HG03095 (cell line): ENCODE measurements at regions not wholly inside any gene's neighbourhood (a gene's known extent, or its start where the extent isn't known, plus 50 kb on each side); places are given as distances from the start of the nearest gene placed in this dataset.
"Not testable (repeated sequence)": the region's sequence is repeated elsewhere in the genome, so short reads cannot be mapped to it uniquely, and the experiment has no call there.

ENCODE experiments used
- ATAC-seq: cut with Tn5 transposase; IDR thresholded peaks from one replicate; pipeline ENCODE4 v1.9.1; 2021; ENCODE audit warnings: moderate library complexity; ENCODE audit not compliant: unreplicated experiment

- ATAC-seq: no peak
Measured at GRCh38 chr3:71927505-71928066, 142.6 kb upstream of the PROK2 start.

DNA sequence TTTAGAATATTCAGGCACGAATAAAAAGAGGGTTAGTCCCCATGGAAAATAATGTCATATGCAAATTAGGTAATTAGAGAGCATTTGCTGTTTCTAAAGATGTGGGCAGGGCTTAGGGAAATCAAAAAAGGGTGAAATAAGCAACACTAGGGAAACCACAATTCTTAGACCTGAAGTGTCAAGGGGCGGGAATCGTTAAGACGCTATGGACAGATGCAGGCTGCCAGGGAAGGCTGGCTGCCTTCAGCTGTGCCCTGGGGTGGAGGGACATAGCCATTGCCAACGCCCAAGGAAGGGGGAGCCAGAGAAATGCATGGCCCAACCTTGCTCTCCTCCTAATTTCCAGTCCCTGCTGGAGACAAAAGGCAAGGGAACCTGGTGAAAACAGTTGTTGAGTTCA, 141.7 kb upstream of the PROK2 start:
- no peak for ATAC-seq

DNA sequence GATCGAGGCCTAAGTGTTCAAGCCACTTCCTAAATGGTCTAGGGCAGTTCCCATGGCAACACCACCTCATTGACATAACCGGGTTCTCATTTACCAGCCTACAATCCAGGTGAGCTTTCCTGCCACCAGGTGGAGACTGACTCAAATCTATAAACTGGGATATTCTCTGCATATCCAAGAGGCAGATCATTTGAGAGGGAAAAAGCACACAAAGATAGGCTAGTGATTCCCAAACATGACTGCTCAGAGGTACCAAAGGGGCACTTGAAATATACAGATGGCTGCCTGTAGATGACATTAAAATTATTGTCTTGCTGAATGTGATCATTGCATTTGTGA, 141.3 kb upstream of the PROK2 start:
- ATAC-seq: no peak

GRCh38 chr3:71925511-71926261, 140.7 kb upstream of the PROK2 start:
- ATAC-seq: not testable (repeated sequence)

DNA sequence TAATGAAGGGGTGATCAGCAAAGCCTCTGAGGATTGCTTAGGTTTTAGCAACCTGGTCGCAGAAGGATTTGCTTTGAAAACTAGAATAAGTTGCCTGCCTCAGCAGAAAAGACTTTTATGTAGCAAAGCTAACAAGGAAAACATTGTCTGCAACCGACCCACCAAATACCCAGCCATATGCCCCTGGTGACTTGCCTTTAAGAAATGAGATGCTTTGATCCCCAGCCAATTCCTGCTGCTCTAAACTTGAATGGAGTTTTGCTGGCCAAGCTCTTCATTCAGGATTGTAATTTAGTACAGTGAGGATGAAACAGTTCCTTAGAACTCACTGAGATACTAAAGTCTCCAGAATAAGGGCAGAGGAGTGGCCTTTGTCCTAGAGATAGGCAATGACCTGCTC, 139.8 kb upstream of the PROK2 start:
- no peak for ATAC-seq

DNA sequence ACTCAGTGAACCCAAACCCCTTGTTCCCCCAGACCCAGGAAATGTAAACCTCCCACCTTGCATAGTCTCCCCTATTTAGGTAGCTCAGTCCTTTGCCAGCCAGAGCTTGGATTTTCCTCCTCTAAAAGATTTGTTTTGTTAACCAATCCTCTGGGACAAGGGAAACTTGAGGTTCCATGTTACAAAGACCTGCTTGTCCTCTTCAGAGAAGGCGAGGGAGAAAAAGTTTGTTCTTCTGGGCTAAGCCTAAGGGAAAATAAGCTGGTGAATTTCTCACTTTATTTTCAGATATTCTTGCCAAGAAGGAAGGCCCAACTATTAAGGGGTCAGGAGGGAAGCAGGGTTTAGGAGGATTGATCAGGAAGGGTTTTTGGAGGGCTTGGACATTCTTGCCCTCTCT, 136.1 kb upstream of the PROK2 start:
- ATAC-seq: no peak

GRCh38 chr3:71919572-71919971, 134.6 kb upstream of the PROK2 start:
- no peak for ATAC-seq

- ATAC-seq: no peak
Measured at GRCh38 chr3:71917545-71917944, 132.6 kb upstream of the PROK2 start.

DNA sequence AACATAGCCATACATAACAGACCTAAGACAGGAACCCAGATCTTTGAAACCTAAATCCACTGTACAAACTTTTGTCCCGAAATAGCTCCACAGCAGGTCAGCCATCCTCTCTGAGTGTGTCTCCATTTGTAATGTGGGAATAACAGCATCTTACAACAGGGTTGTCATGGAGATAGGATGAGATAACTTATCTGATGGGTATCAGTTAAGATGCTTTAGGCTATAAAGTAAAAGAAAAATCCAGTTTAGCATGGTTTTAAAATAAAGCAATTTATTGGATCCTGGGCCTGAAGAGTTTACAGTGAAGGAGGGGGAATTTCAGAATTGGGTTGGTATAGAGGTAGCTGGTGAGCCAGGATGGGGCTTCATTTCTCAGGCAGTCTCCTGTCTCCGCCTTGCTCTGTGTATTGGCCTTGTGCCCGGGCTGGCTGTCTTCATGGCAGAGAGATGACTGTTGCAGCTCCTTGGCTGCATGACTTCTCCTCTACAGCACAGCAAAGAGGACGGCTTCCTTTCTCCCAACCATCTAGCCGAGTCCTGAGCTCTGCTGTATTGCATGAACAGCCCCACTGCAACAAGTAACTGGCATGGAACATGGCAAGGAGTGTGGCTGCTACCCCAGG, 131.9 kb upstream of the PROK2 start:
- ATAC-seq: no peak

GRCh38 chr3:71912839-71913495, 128.0 kb upstream of the PROK2 start:
- no peak for ATAC-seq

DNA sequence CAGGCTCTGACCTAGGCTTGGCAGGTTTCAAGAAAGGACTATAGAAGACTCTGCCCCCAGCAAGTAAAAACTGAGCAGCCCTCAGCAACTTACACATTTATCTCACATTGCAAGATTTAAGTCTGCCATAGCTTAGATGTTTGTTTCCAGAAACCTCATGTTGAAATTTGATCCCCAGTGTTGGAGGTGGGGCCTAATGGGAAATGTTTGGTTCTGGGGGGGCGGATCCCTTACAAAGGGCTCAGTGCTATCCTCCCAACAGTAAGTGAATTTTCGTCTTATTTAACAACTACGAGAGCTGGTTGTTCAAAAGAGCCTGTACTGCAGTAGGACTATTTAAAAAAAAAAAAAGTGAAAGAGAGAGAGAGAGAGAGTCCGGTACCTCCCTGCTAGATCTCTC, 125.2 kb upstream of the PROK2 start:
- ATAC-seq: no peak

- no peak for ATAC-seq
Measured at GRCh38 chr3:71907996-71908395, 123.0 kb upstream of the PROK2 start.

DNA sequence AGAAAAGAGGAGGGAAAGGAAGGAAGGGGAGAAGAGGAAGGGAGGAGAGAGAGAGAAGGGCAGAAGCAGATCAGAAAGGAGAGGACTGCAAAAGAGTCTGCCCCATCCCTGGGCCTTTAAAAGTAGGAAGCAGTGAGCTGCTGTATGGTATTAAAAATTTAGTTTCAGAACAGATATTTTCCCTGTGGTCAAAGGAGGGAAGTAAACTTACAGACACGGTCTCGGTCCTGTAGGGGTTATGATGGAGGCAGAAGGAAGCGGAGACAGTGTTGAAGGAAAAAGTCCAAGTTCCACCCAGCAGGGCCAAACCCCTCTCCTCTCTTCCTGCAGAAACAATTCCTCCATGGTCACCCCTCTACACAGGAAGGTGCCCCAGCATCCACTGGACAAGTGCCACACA, 122.0 kb upstream of the PROK2 start:
- no peak for ATAC-seq

DNA sequence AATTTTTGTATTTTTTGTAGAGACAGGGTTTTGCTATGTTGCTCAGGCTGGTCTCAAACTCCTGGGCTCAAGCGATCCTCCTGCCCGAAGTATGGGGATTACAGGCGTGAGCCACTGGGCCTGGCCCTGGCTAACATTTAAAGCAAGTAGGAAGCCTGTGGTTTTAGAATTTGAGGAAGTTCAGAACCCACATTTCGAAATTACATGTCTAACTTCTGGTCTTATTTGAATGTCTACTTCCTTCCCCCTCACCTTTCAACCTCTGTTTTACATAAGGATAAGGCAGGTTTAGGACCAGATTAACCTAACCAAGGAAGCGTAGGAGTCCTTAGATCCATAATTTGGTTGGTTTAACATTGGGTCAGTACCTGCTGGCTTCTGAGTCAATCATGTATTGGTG, 120.5 kb upstream of the PROK2 start:
- peak; percentile 88 for ATAC-seq

DNA sequence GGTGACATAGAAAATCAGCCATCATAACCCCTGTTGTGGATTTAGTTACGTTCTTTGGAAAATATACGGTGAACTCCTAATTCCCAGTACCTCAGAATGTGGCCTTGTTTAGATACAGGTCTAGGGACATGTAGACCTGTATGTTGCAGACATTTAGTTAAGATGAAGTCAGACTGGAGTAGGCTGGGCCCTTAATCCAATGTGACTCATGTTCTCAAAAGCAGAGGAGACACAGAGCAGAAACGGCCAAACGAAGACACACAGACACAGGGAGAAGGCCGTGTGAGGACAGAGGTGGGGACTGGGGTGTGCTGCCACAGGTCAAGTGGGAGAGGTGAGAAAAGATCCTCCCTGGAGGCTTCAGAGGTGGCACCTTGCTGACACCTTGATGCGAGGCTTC, 119.0 kb upstream of the PROK2 start:
- ATAC-seq: no peak

- ATAC-seq: no peak
Measured at GRCh38 chr3:71903112-71903495, 118.2 kb upstream of the PROK2 start.

DNA sequence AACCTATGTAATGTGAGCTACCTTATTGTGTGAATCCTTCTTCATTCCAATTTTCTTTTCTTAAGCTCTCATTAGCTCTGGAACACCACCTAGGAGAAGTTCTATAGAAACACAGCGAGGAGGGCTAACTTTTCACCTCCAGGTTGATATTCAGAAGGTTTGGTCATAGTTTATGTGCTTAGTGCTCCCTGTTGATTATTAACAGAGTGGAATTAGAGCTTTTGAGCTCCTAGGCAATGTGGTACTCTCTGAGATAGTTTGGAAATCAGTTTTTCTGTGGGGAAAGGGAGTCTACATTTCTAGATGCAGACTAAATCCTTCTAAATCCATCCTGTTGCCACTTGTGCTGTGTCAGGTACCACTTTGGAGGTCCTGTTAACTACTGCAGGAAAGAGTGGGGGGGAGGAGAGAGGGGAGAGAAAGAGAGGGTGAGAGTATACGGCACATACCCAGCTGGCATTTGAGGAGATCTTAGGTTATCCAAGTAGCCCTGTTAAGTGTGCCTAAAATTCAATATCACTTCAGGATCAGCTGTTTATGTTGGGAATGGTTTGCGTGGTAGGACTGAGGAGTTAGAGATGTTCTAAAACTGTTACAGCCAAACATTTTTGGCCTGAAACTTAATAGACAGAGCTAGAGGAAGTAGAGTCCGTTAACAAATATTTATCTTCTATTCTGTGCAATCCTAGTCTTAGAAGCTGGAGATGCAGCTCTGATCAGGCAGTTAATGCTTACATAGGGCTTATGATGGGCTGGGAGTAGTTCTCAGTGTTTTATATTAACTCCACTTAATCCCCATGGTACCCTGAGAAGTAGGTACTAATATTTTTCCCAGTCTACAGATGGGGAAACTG, 117.5 kb upstream of the PROK2 start:
- no peak for ATAC-seq

DNA sequence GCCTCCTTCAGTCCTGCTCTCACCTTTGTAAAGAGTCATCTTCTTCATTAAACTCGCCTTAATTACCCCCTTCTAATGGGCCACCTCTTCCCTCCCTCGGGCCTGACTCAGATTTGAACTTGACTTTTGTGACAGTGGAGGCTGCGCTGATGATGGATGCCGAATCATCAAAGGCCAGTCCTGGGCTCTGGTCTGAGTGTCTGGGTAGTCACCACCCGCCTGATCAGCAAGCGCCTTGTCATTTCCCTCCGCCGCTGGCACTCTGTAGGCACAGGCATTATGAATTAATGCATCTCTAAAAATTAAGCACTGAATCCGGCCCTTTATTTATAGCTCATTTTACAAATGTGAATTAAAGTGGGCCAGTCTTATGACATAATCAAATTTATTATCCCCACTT, 116.7 kb upstream of the PROK2 start:
- ATAC-seq: no peak

GRCh38 chr3:71900057-71900456, 115.1 kb upstream of the PROK2 start:
- ATAC-seq: no peak

DNA sequence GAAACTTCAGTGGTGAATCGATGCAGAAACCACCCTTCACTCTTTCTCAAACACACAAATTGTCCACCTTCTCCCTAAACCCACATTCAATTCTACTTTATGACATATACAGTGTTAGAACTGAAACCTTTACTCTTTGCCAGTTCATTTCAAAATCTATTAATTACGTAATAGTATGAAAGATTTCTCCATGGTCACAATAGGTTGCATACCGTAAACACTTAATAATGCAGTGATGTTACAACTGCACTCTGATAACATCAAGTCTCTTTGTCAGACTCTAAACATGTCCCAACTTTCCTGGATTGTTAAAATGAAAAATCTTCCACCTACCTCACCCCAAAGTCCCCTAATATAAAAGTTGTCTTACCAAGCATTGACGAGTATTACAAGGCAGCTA, 111.8 kb upstream of the PROK2 start:
- no peak for ATAC-seq
